ENCODE measurements at regions not wholly inside any gene's neighbourhood (a gene's known extent, or its start where the extent isn't known, plus 50 kb on each side); places are given as distances from the start of the nearest gene placed in this dataset.

GRCh38 chr1:34328281-34328799 is 151.6 kb downstream of the C1orf94 start:
- Histone ChIP-seq H3K9ac (ENCODE audit: low read length) (no peak overlapping the region), H3K9me3 (ENCODE audit: control insufficient read depth, low read length) (no peaks in the 10 kb centered on the region), H3K4me3 (ENCODE audit: low read length) (no peak overlapping the region), H3K4me1 (ENCODE audit: control insufficient read depth, insufficient read depth, low read length) (peaks cover 5% of the 10 kb centered on the region), H3K27me3 (replicated peaks; ENCODE audit: control insufficient read depth, insufficient read depth, low read length) (peaks cover 47% of the 10 kb centered on the region), H3K36me3 (ENCODE audit: control insufficient read depth, insufficient read depth, low read length, severe bottlenecking) (no peaks in the 10 kb centered on the region)
- DNase-seq (ENCODE audit: low read depth), result no peak

- no peak overlapping the region for H3K4me3 ChIP-seq (ENCODE audit: low read length)
- peaks cover 3% of the 10 kb centered on the region for H3K9me3 ChIP-seq (ENCODE audit: control insufficient read depth, low read length)
- no peaks in the 10 kb centered on the region for H3K36me3 ChIP-seq (ENCODE audit: control insufficient read depth, insufficient read depth, low read length, severe bottlenecking)
- H3K4me1 ChIP-seq (ENCODE audit: control insufficient read depth, insufficient read depth, low read length), result peaks cover 4% of the 10 kb centered on the region
- no peak overlapping the region for H3K9ac ChIP-seq (ENCODE audit: low read length)
- H3K27me3 ChIP-seq (replicated peaks; ENCODE audit: control insufficient read depth, insufficient read depth, low read length), result peaks cover 55% of the 10 kb centered on the region
- DNase-seq (ENCODE audit: low read depth), result no peak
Observed at GRCh38 chr1:34330061-34330460, 153.4 kb downstream of the C1orf94 start.

GRCh38 chr1:34331020-34331926 is 154.6 kb downstream of the C1orf94 start:
- no peak for DNase-seq (ENCODE audit: low read depth)
- Histone ChIP-seq H3K9me3 (ENCODE audit: control insufficient read depth, low read length) (peaks cover 5% of the 10 kb centered on the region), H3K4me3 (ENCODE audit: low read length) (no peak overlapping the region), H3K36me3 (ENCODE audit: control insufficient read depth, insufficient read depth, low read length, severe bottlenecking) (no peaks in the 10 kb centered on the region), H3K27me3 (replicated peaks; ENCODE audit: control insufficient read depth, insufficient read depth, low read length) (peaks cover 51% of the 10 kb centered on the region), H3K4me1 (ENCODE audit: control insufficient read depth, insufficient read depth, low read length) (no peaks in the 10 kb centered on the region), H3K9ac (ENCODE audit: low read length) (no peak overlapping the region)

GRCh38 chr1:34332996-34333395 is 156.3 kb downstream of the C1orf94 start:
- DNase-seq (ENCODE audit: low read depth), result no peak
- no peaks in the 10 kb centered on the region for H3K4me1 ChIP-seq (ENCODE audit: control insufficient read depth, insufficient read depth, low read length)
- H3K9ac ChIP-seq (ENCODE audit: low read length), result no peak overlapping the region
- peaks cover 51% of the 10 kb centered on the region for H3K27me3 ChIP-seq (replicated peaks; ENCODE audit: control insufficient read depth, insufficient read depth, low read length)
- H3K36me3 ChIP-seq (ENCODE audit: control insufficient read depth, insufficient read depth, low read length, severe bottlenecking), result no peaks in the 10 kb centered on the region
- H3K9me3 ChIP-seq (ENCODE audit: control insufficient read depth, low read length), result peaks cover 8% of the 10 kb centered on the region
- H3K4me3 ChIP-seq (ENCODE audit: low read length), result no peak overlapping the region

- H3K9me3 ChIP-seq (ENCODE audit: control insufficient read depth, low read length), result peaks cover 8% of the 10 kb centered on the region
- H3K36me3 ChIP-seq (ENCODE audit: control insufficient read depth, insufficient read depth, low read length, severe bottlenecking), result no peaks in the 10 kb centered on the region
- H3K27me3 ChIP-seq (replicated peaks; ENCODE audit: control insufficient read depth, insufficient read depth, low read length), result peaks cover 46% of the 10 kb centered on the region
- H3K9ac ChIP-seq (ENCODE audit: low read length), result no peak overlapping the region
- H3K4me1 ChIP-seq (ENCODE audit: control insufficient read depth, insufficient read depth, low read length), result no peaks in the 10 kb centered on the region
- no peak overlapping the region for H3K4me3 ChIP-seq (ENCODE audit: low read length)
- no peak for DNase-seq (ENCODE audit: low read depth)
Observed at GRCh38 chr1:34338871-34339270, 162.2 kb downstream of the C1orf94 start.

- Histone ChIP-seq H3K4me1 (ENCODE audit: control insufficient read depth, insufficient read depth, low read length) (no peaks in the 10 kb centered on the region), H3K27me3 (replicated peaks; ENCODE audit: control insufficient read depth, insufficient read depth, low read length) (peaks cover 41% of the 10 kb centered on the region), H3K9me3 (ENCODE audit: control insufficient read depth, low read length) (peaks cover 7% of the 10 kb centered on the region), H3K4me3 (ENCODE audit: low read length) (no peak overlapping the region), H3K36me3 (ENCODE audit: control insufficient read depth, insufficient read depth, low read length, severe bottlenecking) (no peaks in the 10 kb centered on the region), H3K9ac (ENCODE audit: low read length) (no peak overlapping the region)
- no peak for DNase-seq (ENCODE audit: low read depth)
Observed at GRCh38 chr1:34341896-34342295, 165.2 kb downstream of the C1orf94 start.

- Histone ChIP-seq H3K4me1 (ENCODE audit: control insufficient read depth, insufficient read depth, low read length) (no peaks in the 10 kb centered on the region), H3K4me3 (ENCODE audit: low read length) (no peak overlapping the region)
Observed at GRCh38 chr1:34342334-34342733, 165.6 kb downstream of the C1orf94 start.

GRCh38 chr1:34346128-34346527 is 169.4 kb downstream of the C1orf94 start:
- H3K9me3 ChIP-seq (ENCODE audit: control insufficient read depth, low read length), result peaks cover 4% of the 10 kb centered on the region
- H3K36me3 ChIP-seq (ENCODE audit: control insufficient read depth, insufficient read depth, low read length, severe bottlenecking), result no peaks in the 10 kb centered on the region

More at GRCh38 chr1:34342334-34342733, 165.6 kb downstream of the C1orf94 start:
- Histone ChIP-seq H3K9ac (ENCODE audit: low read length) (no peak overlapping the region), H3K36me3 (ENCODE audit: control insufficient read depth, insufficient read depth, low read length, severe bottlenecking) (no peaks in the 10 kb centered on the region), H3K9me3 (ENCODE audit: control insufficient read depth, low read length) (peaks cover 7% of the 10 kb centered on the region), H3K27me3 (replicated peaks; ENCODE audit: control insufficient read depth, insufficient read depth, low read length) (peaks cover 42% of the 10 kb centered on the region)
- DNase-seq (ENCODE audit: low read depth), result no peak

GRCh38 chr1:34353409-34353808 is 176.7 kb downstream of the C1orf94 start:
- Histone ChIP-seq H3K9me3 (ENCODE audit: control insufficient read depth, low read length) (no peaks in the 10 kb centered on the region), H3K4me3 (ENCODE audit: low read length) (no peak overlapping the region), H3K27me3 (replicated peaks; ENCODE audit: control insufficient read depth, insufficient read depth, low read length) (peaks cover 32% of the 10 kb centered on the region), H3K36me3 (ENCODE audit: control insufficient read depth, insufficient read depth, low read length, severe bottlenecking) (no peaks in the 10 kb centered on the region), H3K9ac (ENCODE audit: low read length) (no peak overlapping the region), H3K4me1 (ENCODE audit: control insufficient read depth, insufficient read depth, low read length) (no peaks in the 10 kb centered on the region)
- DNase-seq (ENCODE audit: low read depth), result no peak

More at GRCh38 chr1:34346128-34346527, 169.4 kb downstream of the C1orf94 start:
- Histone ChIP-seq H3K4me3 (ENCODE audit: low read length) (no peak overlapping the region), H3K4me1 (ENCODE audit: control insufficient read depth, insufficient read depth, low read length) (no peaks in the 10 kb centered on the region), H3K27me3 (replicated peaks; ENCODE audit: control insufficient read depth, insufficient read depth, low read length) (peaks cover 41% of the 10 kb centered on the region), H3K9ac (ENCODE audit: low read length) (no peak overlapping the region)
- no peak for DNase-seq (ENCODE audit: low read depth)

GRCh38 chr1:34354367-34354766 is 177.7 kb downstream of the C1orf94 start:
- H3K9ac ChIP-seq (ENCODE audit: low read length), result no peak overlapping the region
- no peak for DNase-seq (ENCODE audit: low read depth)
- no peaks in the 10 kb centered on the region for H3K36me3 ChIP-seq (ENCODE audit: control insufficient read depth, insufficient read depth, low read length, severe bottlenecking)

GRCh38 chr1:34356853-34357252 is 180.1 kb downstream of the C1orf94 start:
- H3K9me3 ChIP-seq (ENCODE audit: control insufficient read depth, low read length), result no peaks in the 10 kb centered on the region
- no peak for DNase-seq (ENCODE audit: low read depth)

More at GRCh38 chr1:34354367-34354766, 177.7 kb downstream of the C1orf94 start:
- H3K9me3 ChIP-seq (ENCODE audit: control insufficient read depth, low read length), result no peaks in the 10 kb centered on the region
- H3K4me3 ChIP-seq (ENCODE audit: low read length), result no peak overlapping the region
- H3K4me1 ChIP-seq (ENCODE audit: control insufficient read depth, insufficient read depth, low read length), result no peaks in the 10 kb centered on the region
- peaks cover 29% of the 10 kb centered on the region for H3K27me3 ChIP-seq (replicated peaks; ENCODE audit: control insufficient read depth, insufficient read depth, low read length)

More at GRCh38 chr1:34356853-34357252, 180.1 kb downstream of the C1orf94 start:
- Histone ChIP-seq H3K36me3 (ENCODE audit: control insufficient read depth, insufficient read depth, low read length, severe bottlenecking) (no peaks in the 10 kb centered on the region), H3K9ac (ENCODE audit: low read length) (no peak overlapping the region), H3K27me3 (replicated peaks; ENCODE audit: control insufficient read depth, insufficient read depth, low read length) (peaks cover 28% of the 10 kb centered on the region), H3K4me1 (ENCODE audit: control insufficient read depth, insufficient read depth, low read length) (no peaks in the 10 kb centered on the region), H3K4me3 (ENCODE audit: low read length) (no peak overlapping the region)

Data from adipocyte (in vitro differentiated cells).